ENCODE measurements at regions not wholly inside any gene's neighbourhood (a gene's known extent, or its start where the extent isn't known, plus 50 kb on each side); places are given as distances from the start of the nearest gene placed in this dataset.

DNA sequence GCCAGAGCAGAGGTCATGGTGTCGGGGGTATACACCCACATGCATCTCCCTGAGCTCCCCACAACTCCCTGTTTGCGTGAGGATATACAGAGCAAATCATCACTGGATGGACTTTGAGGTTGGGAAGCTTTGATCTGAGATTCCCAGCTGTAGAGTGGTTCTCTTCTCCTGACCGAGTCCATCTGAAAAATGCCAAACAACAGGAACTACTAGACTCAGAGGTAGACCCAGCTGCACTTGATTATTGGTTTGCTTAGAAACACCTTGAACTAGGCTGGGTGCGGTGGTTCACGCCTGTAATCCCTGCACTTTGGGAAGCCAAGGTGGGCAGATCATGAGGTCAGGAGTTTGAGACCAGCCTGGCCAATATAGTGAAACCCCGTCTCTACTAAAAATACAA is 125.0 kb downstream of the UNC5CL start (continued):
- TF ChIP-seq ONECUT2 (CRISPR knock-in tag; IDR thresholded peaks at IDR 0.05) (no peak), PITX1 (CRISPR knock-in tag; IDR thresholded peaks at IDR 0.05) (peak; percentile 40), ZNF331 (CRISPR knock-in tag; IDR thresholded peaks at IDR 0.05) (0 out of 2 replicates have a peak, but pooled peaks have one; percentile 25), NRL (CRISPR knock-in tag; IDR thresholded peaks at IDR 0.05; ENCODE audit: borderline replicate concordance) (no peak), ZNF121 (CRISPR knock-in tag; IDR thresholded peaks at IDR 0.05) (0 out of 2 replicates have a peak, but pooled peaks have one; percentile 20), ZNF484 (CRISPR knock-in tag; IDR thresholded peaks at IDR 0.05; ENCODE audit: borderline replicate concordance, low read depth) (no peak), TCF7 (IDR thresholded peaks at IDR 0.05; ENCODE audit: low read depth) (peak; percentile 62), ZFAT (CRISPR knock-in tag; conservative IDR thresholded peaks at IDR 0.05) (no peak), RFXAP (CRISPR knock-in tag; IDR thresholded peaks at IDR 0.05; ENCODE audit: borderline replicate concordance) (0 out of 2 replicates have a peak, but pooled peaks have one; percentile 22), FOXA3 (CRISPR knock-in tag; IDR thresholded peaks at IDR 0.05) (peak; percentile 17; the same call in 1 of the 2 replicates), NCOR1 (IDR thresholded peaks at IDR 0.05; ENCODE audit: borderline replicate concordance, low read length) (peak; percentile 23; the same call in 1 of the 2 replicates), DMAP1 (CRISPR knock-in tag; IDR thresholded peaks at IDR 0.05) (no peak), SATB2 (CRISPR knock-in tag; IDR thresholded peaks at IDR 0.05) (no peak), ZMYM2 (CRISPR knock-in tag; IDR thresholded peaks at IDR 0.05) (0 out of 2 replicates have a peak, but pooled peaks have one; percentile 29)
- TF ChIP-seq, protein P1, sequence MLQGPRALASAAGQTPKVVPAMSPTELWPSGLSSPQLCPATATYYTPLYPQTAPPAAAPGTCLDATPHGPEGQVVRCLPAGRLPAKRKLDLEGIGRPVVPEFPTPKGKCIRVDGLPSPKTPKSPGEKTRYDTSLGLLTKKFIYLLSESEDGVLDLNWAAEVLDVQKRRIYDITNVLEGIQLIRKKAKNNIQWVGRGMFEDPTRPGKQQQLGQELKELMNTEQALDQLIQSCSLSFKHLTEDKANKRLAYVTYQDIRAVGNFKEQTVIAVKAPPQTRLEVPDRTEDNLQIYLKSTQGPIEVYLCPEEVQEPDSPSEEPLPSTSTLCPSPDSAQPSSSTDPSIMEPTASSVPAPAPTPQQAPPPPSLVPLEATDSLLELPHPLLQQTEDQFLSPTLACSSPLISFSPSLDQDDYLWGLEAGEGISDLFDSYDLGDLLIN (CRISPR knock-in tag; IDR thresholded peaks at IDR 0.05; ENCODE audit: borderline replicate concordance): no peak
- TF ChIP-seq, protein P2, sequence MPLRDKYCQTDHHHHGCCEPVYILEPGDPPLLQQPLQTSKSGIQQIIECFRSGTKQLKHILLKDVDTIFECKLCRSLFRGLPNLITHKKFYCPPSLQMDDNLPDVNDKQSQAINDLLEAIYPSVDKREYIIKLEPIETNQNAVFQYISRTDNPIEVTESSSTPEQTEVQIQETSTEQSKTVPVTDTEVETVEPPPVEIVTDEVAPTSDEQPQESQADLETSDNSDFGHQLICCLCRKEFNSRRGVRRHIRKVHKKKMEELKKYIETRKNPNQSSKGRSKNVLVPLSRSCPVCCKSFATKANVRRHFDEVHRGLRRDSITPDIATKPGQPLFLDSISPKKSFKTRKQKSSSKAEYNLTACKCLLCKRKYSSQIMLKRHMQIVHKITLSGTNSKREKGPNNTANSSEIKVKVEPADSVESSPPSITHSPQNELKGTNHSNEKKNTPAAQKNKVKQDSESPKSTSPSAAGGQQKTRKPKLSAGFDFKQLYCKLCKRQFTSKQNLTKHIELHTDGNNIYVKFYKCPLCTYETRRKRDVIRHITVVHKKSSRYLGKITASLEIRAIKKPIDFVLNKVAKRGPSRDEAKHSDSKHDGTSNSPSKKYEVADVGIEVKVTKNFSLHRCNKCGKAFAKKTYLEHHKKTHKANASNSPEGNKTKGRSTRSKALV (CRISPR knock-in tag; IDR thresholded peaks at IDR 0.05): no peak
- TF ChIP-seq, protein P3, sequence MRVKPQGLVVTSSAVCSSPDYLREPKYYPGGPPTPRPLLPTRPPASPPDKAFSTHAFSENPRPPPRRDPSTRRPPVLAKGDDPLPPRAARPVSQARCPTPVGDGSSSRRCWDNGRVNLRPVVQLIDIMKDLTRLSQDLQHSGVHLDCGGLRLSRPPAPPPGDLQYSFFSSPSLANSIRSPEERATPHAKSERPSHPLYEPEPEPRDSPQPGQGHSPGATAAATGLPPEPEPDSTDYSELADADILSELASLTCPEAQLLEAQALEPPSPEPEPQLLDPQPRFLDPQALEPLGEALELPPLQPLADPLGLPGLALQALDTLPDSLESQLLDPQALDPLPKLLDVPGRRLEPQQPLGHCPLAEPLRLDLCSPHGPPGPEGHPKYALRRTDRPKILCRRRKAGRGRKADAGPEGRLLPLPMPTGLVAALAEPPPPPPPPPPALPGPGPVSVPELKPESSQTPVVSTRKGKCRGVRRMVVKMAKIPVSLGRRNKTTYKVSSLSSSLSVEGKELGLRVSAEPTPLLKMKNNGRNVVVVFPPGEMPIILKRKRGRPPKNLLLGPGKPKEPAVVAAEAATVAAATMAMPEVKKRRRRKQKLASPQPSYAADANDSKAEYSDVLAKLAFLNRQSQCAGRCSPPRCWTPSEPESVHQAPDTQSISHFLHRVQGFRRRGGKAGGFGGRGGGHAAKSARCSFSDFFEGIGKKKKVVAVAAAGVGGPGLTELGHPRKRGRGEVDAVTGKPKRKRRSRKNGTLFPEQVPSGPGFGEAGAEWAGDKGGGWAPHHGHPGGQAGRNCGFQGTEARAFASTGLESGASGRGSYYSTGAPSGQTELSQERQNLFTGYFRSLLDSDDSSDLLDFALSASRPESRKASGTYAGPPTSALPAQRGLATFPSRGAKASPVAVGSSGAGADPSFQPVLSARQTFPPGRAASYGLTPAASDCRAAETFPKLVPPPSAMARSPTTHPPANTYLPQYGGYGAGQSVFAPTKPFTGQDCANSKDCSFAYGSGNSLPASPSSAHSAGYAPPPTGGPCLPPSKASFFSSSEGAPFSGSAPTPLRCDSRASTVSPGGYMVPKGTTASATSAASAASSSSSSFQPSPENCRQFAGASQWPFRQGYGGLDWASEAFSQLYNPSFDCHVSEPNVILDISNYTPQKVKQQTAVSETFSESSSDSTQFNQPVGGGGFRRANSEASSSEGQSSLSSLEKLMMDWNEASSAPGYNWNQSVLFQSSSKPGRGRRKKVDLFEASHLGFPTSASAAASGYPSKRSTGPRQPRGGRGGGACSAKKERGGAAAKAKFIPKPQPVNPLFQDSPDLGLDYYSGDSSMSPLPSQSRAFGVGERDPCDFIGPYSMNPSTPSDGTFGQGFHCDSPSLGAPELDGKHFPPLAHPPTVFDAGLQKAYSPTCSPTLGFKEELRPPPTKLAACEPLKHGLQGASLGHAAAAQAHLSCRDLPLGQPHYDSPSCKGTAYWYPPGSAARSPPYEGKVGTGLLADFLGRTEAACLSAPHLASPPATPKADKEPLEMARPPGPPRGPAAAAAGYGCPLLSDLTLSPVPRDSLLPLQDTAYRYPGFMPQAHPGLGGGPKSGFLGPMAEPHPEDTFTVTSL (CRISPR knock-in tag; IDR thresholded peaks at IDR 0.05; ENCODE audit: borderline replicate concordance): peak; percentile 51; the same call in 1 of the 2 replicates
- TF ChIP-seq, protein P4, sequence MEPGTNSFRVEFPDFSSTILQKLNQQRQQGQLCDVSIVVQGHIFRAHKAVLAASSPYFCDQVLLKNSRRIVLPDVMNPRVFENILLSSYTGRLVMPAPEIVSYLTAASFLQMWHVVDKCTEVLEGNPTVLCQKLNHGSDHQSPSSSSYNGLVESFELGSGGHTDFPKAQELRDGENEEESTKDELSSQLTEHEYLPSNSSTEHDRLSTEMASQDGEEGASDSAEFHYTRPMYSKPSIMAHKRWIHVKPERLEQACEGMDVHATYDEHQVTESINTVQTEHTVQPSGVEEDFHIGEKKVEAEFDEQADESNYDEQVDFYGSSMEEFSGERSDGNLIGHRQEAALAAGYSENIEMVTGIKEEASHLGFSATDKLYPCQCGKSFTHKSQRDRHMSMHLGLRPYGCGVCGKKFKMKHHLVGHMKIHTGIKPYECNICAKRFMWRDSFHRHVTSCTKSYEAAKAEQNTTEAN (CRISPR knock-in tag; conservative IDR thresholded peaks at IDR 0.05): no peak
- TF ChIP-seq, protein P5, sequence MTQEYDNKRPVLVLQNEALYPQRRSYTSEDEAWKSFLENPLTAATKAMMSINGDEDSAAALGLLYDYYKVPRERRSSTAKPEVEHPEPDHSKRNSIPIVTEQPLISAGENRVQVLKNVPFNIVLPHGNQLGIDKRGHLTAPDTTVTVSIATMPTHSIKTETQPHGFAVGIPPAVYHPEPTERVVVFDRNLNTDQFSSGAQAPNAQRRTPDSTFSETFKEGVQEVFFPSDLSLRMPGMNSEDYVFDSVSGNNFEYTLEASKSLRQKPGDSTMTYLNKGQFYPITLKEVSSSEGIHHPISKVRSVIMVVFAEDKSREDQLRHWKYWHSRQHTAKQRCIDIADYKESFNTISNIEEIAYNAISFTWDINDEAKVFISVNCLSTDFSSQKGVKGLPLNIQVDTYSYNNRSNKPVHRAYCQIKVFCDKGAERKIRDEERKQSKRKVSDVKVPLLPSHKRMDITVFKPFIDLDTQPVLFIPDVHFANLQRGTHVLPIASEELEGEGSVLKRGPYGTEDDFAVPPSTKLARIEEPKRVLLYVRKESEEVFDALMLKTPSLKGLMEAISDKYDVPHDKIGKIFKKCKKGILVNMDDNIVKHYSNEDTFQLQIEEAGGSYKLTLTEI (CRISPR knock-in tag; conservative IDR thresholded peaks at IDR 0.05): no peak
